ENCODE measurements at regions not wholly inside any gene's neighbourhood (a gene's known extent, or its start where the extent isn't known, plus 50 kb on each side); places are given as distances from the start of the nearest gene placed in this dataset.

- DNase-seq (ENCODE audit: low read depth), result no peak
- FAIRE-seq, result no peak
- TF ChIP-seq, protein P1, sequence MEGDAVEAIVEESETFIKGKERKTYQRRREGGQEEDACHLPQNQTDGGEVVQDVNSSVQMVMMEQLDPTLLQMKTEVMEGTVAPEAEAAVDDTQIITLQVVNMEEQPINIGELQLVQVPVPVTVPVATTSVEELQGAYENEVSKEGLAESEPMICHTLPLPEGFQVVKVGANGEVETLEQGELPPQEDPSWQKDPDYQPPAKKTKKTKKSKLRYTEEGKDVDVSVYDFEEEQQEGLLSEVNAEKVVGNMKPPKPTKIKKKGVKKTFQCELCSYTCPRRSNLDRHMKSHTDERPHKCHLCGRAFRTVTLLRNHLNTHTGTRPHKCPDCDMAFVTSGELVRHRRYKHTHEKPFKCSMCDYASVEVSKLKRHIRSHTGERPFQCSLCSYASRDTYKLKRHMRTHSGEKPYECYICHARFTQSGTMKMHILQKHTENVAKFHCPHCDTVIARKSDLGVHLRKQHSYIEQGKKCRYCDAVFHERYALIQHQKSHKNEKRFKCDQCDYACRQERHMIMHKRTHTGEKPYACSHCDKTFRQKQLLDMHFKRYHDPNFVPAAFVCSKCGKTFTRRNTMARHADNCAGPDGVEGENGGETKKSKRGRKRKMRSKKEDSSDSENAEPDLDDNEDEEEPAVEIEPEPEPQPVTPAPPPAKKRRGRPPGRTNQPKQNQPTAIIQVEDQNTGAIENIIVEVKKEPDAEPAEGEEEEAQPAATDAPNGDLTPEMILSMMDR (IDR thresholded peaks at IDR 0.05; ENCODE audit: insufficient read depth, low read length, severe bottlenecking), result no peak
- Histone ChIP-seq H3K27me3 (ENCODE audit: control insufficient read depth, insufficient read depth, low read length) (no peaks in the 10 kb centered on the region), H3K4me3 (ENCODE audit: low read depth, low read length) (no peak overlapping the region), H3K36me3 (ENCODE audit: control insufficient read depth, insufficient read depth, low read length) (no peaks in the 10 kb centered on the region)
Observed at GRCh38 chr4:12137575-12137974, 708.9 kb upstream of the HS3ST1 start.

DNA sequence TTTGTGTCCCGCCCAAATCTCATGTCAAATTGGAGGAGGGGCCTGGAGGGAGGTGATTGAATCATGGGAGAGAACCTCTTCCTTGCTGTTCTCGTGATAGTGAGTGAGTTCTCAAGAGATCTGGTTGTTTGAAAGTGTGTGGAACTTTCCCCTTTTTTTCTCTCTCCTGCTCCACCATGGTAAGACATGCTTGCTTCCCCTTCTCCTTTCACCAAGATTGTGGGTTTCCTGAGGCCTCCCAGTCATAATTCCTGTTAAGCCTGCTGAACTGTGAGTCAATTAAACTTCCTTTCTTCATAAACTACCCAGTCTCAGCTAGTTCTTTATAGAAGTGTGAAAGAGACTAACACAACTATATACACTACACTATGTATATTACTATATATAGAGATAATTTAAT, 697.8 kb upstream of the HS3ST1 start:
- TF ChIP-seq, protein P1 (IDR thresholded peaks at IDR 0.05; ENCODE audit: insufficient read depth, low read length, severe bottlenecking), result no peak
- Histone ChIP-seq H3K36me3 (ENCODE audit: control insufficient read depth, insufficient read depth, low read length) (no peaks in the 10 kb centered on the region), H3K4me3 (ENCODE audit: low read depth, low read length) (no peak overlapping the region), H3K27me3 (ENCODE audit: control insufficient read depth, insufficient read depth, low read length) (no peaks in the 10 kb centered on the region)
- FAIRE-seq (no peak), DNase-seq (ENCODE audit: low read depth) (no peak)

DNA sequence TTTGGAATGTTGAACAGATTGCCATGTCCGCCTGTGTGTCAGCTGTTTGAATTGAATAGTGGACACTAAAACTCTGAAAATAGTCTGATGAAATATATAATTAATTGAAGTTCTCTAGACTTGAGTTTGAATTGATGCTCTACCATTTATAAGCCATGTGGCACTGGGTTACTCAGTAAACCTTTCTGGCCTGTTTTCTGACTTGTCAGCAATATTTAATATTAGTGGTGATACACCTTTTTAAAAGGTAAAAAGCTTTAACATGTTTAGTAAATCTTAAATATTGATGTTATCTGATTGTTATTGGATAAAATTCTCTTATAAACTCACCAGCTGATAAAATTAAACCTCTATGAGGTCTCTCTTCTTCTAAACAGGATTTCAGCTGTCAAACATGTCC, 695.4 kb upstream of the HS3ST1 start:
- DNase-seq (ENCODE audit: low read depth) (no peak), FAIRE-seq (no peak)
- TF ChIP-seq, protein P1 (IDR thresholded peaks at IDR 0.05; ENCODE audit: insufficient read depth, low read length, severe bottlenecking), result no peak

DNA sequence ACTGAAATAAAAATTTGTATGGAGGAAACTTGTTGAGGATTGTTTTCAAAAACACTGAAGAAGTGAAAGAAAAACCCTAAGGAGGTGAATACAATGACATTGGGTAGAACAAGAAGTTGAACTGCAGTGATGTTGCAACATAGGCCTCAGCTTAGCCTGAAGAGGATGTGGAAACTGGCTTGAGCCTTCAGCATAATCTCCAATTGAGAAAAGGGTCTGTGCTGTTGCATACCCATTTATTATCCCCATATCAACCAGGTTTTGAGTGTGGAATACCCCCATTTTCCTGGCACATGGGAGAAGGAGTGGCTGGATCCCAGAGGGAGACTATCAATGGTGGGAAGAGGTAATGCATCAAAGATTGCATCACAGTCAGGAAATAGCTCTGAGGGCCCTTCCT, 695.0 kb upstream of the HS3ST1 start:
- FAIRE-seq (peak; percentile 79), DNase-seq (ENCODE audit: low read depth) (no peak)
- no peak overlapping the region for H3K4me3 ChIP-seq (ENCODE audit: low read depth, low read length)
- no peaks in the 10 kb centered on the region for H3K27me3 ChIP-seq (ENCODE audit: control insufficient read depth, insufficient read depth, low read length)
- H3K36me3 ChIP-seq (ENCODE audit: control insufficient read depth, insufficient read depth, low read length), result no peaks in the 10 kb centered on the region
- TF ChIP-seq, protein P1 (IDR thresholded peaks at IDR 0.05; ENCODE audit: insufficient read depth, low read length, severe bottlenecking), result no peak

More for the DNA sequence above, 695.4 kb upstream of the HS3ST1 start:
- H3K27me3 ChIP-seq (ENCODE audit: control insufficient read depth, insufficient read depth, low read length), result no peaks in the 10 kb centered on the region
- no peak overlapping the region for H3K4me3 ChIP-seq (ENCODE audit: low read depth, low read length)
- no peaks in the 10 kb centered on the region for H3K36me3 ChIP-seq (ENCODE audit: control insufficient read depth, insufficient read depth, low read length)

DNA sequence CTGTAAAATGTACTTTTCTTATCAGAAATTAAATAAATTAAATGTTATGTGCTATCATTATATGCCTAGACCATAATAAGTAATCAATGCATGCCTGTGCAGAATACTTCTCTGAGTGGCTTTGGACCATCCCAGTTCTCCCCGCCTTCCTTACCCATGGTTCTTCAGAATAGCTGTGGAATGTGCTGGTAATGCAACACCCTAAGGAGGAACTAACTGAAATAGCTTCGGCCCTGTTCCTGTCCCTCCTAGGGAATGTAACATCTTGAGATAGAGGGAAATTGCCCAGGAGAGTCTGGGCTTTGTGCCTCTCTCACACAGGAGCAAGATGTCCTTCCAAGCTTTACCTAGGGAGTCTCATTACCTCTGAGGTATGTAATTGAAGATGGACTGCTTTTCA, 693.6 kb upstream of the HS3ST1 start:
- TF ChIP-seq, protein P1 (IDR thresholded peaks at IDR 0.05; ENCODE audit: insufficient read depth, low read length, severe bottlenecking), result no peak
- H3K27me3 ChIP-seq (ENCODE audit: control insufficient read depth, insufficient read depth, low read length), result no peaks in the 10 kb centered on the region
- H3K36me3 ChIP-seq (ENCODE audit: control insufficient read depth, insufficient read depth, low read length), result no peaks in the 10 kb centered on the region
- no peak overlapping the region for H3K4me3 ChIP-seq (ENCODE audit: low read depth, low read length)
- DNase-seq (ENCODE audit: low read depth), result no peak
- no peak for FAIRE-seq

GRCh38 chr4:12120968-12121367, 692.3 kb upstream of the HS3ST1 start:
- FAIRE-seq, result no peak
- no peaks in the 10 kb centered on the region for H3K27me3 ChIP-seq (ENCODE audit: control insufficient read depth, insufficient read depth, low read length)
- no peak for DNase-seq (ENCODE audit: low read depth)
- no peak overlapping the region for H3K4me3 ChIP-seq (ENCODE audit: low read depth, low read length)
- TF ChIP-seq, protein P1 (IDR thresholded peaks at IDR 0.05; ENCODE audit: insufficient read depth, low read length, severe bottlenecking), result no peak
- H3K36me3 ChIP-seq (ENCODE audit: control insufficient read depth, insufficient read depth, low read length), result no peaks in the 10 kb centered on the region

Measured in bronchial epithelial cell (primary cell).